Gastroesophageal sphincter (tissue), 2 donors: ENCODE measurements at regions not wholly inside any gene's neighbourhood (a gene's known extent, or its start where the extent isn't known, plus 50 kb on each side); places are given as distances from the start of the nearest gene placed in this dataset.

ENCODE experiments used
- EP300 ChIP-seq: sonication (generic); formaldehyde crosslinking; IDR thresholded peaks from one replicate; pipeline ENCODE4 v1.6.1; 2017; ENCODE audit warnings: antibody characterized with exemption, mild to moderate bottlenecking
- POLR2AphosphoS5 ChIP-seq: sonication (generic); formaldehyde crosslinking; IDR thresholded peaks from one replicate; pipeline ENCODE4 v1.6.1; 2017; ENCODE audit warnings: antibody characterized with exemption

- no peak for TF ChIP-seq POLR2AphosphoS5
- no peak for TF ChIP-seq EP300
These were observed 131.0 kb upstream of the PHACTR1 start for GRCh38 chr6:12585497-12585958.
